PC-9 (cell line): ENCODE measurements at regions not wholly inside any gene's neighbourhood (a gene's known extent, or its start where the extent isn't known, plus 50 kb on each side); places are given as distances from the start of the nearest gene placed in this dataset.

Source experiments
- BruUV-seq: library from RNA; stranded (reverse); fragments of 400-500 nt; replicated peaks from 2 replicates; lab custom pipeline; 2021; lab: Mats Ljungman, UMichigan
- CTCF ChIA-PET: fragments of 300-600 bp; sonication (Branson Sonifier 250); formaldehyde crosslinking; loops from one replicate; lab custom pipeline; 2022; ENCODE audit warnings: antibody characterized with exemption; lab: Charles Lee
- POLR2A ChIA-PET: fragments of 300-600 bp; sonication (Branson Sonifier 250); formaldehyde crosslinking; loops from one replicate; lab custom pipeline; 2022; ENCODE audit warnings: antibody characterized with exemption; ENCODE audit not compliant: unreplicated experiment; lab: Charles Lee
- DNase-seq, 2 experiments: peaks; one replicate each; pipeline versions ENCODE4 v3.0.0 to v3.0.0-alpha.2; 2015 to 2022; ENCODE audit warnings: mixed read lengths in 1 of 2
- H2AFZ ChIP-seq: fragments of 200-600 bp; sonication (generic); 2 replicates; pipeline ENCODE4 v1.8.1; 2017; ENCODE audit warnings: antibody characterized with exemption
- H3F3A ChIP-seq: fragments of 200-600 bp; sonication (generic); 2 replicates; pipeline ENCODE4 v1.8.1; 2017; ENCODE audit warnings: antibody characterized with exemption, mild to moderate bottlenecking, low read depth; ENCODE audit not compliant: insufficient read depth
- H3K27ac ChIP-seq: fragments of 200-600 bp; sonication (generic); 2 replicates; pipeline ENCODE4 v1.6.1; 2016; ENCODE audit warnings: mixed run types
- H3K27me3 ChIP-seq: fragments of 200-600 bp; sonication (generic); 2 replicates; pipeline ENCODE4 v1.6.1; 2016; ENCODE audit warnings: low read depth, mixed run types; ENCODE audit not compliant: insufficient read depth
- H3K36me3 ChIP-seq: fragments of 200-600 bp; sonication (generic); 2 replicates; pipeline ENCODE4 v1.6.1; 2016; ENCODE audit warnings: low read depth, mixed run types
- H3K4me1 ChIP-seq: fragments of 200-600 bp; sonication (generic); replicated peaks from 2 replicates; pipeline ENCODE4 v1.6.1; 2016; ENCODE audit warnings: mixed run types; ENCODE audit not compliant: insufficient read depth
- H3K4me2 ChIP-seq: fragments of 200-600 bp; sonication (generic); 2 replicates; pipeline ENCODE4 v1.6.1; 2017; ENCODE audit warnings: mixed run types
- H3K4me3 ChIP-seq: fragments of 200-600 bp; sonication (generic); 2 replicates; pipeline ENCODE4 v1.6.1; 2016; ENCODE audit warnings: mixed run types
- H3K79me2 ChIP-seq: fragments of 200-600 bp; sonication (generic); 2 replicates; pipeline ENCODE4 v1.6.1; 2017; ENCODE audit warnings: low read depth, mixed run types
- H3K9me2 ChIP-seq: fragments of 200-600 bp; sonication (generic); 2 replicates; pipeline ENCODE4 v1.8.1; 2017; ENCODE audit warnings: mild to moderate bottlenecking; ENCODE audit not compliant: insufficient read depth
- H3K9me3 ChIP-seq: fragments of 200-600 bp; sonication (generic); 2 replicates; pipeline ENCODE4 v1.8.1; 2016; ENCODE audit warnings: low read depth; ENCODE audit not compliant: insufficient read depth
- H4K20me1 ChIP-seq: fragments of 200-600 bp; sonication (generic); 2 replicates; pipeline ENCODE4 v1.8.1; 2017; ENCODE audit not compliant: insufficient read depth
- EZH2 ChIP-seq: fragments of 200-600 bp; sonication (generic); IDR thresholded peaks from 2 replicates; pipeline ENCODE4 v1.8.0; 2017; ENCODE audit warnings: antibody characterized with exemption, low read depth
- intact Hi-C: fragments of 100-400 bp; cut with micrococcal nuclease; formaldehyde crosslinking; loops from one replicate; pipeline ENCODE4 v1.10.0; 2022; ENCODE audit not compliant: unreplicated experiment
- TF ChIP-seq, protein P1 (sequence below): fragments of 200-600 bp; sonication (generic); conservative IDR thresholded peaks from 2 replicates; pipeline ENCODE4 v1.6.1; 2017; ENCODE audit warnings: mixed run types, antibody characterized with exemption, mild to moderate bottlenecking, moderate library complexity

GRCh38 chr9:14516656-14517055, 176.6 kb downstream of the ZDHHC21 start:
- TF ChIP-seq EZH2: no peak
- TF ChIP-seq, protein P1, sequence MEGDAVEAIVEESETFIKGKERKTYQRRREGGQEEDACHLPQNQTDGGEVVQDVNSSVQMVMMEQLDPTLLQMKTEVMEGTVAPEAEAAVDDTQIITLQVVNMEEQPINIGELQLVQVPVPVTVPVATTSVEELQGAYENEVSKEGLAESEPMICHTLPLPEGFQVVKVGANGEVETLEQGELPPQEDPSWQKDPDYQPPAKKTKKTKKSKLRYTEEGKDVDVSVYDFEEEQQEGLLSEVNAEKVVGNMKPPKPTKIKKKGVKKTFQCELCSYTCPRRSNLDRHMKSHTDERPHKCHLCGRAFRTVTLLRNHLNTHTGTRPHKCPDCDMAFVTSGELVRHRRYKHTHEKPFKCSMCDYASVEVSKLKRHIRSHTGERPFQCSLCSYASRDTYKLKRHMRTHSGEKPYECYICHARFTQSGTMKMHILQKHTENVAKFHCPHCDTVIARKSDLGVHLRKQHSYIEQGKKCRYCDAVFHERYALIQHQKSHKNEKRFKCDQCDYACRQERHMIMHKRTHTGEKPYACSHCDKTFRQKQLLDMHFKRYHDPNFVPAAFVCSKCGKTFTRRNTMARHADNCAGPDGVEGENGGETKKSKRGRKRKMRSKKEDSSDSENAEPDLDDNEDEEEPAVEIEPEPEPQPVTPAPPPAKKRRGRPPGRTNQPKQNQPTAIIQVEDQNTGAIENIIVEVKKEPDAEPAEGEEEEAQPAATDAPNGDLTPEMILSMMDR: no peak
- Histone ChIP-seq H2AFZ (no peak overlapping the region), H3K4me2 (no peak overlapping the region), H3F3A (no peaks in the 10 kb centered on the region), H3K9me2 (no peaks in the 10 kb centered on the region), H3K27ac (no peak overlapping the region), H3K27me3 (no peaks in the 10 kb centered on the region), H4K20me1 (no peaks in the 10 kb centered on the region), H3K4me3 (no peak overlapping the region), H3K4me1 (no peaks in the 10 kb centered on the region), H3K79me2 (no peaks in the 10 kb centered on the region), H3K36me3 (no peaks in the 10 kb centered on the region), H3K9me3 (no peaks in the 10 kb centered on the region)
- CTCF ChIA-PET: no interaction called here
- POLR2A ChIA-PET: no interaction called here
- BruUV-seq: no TSS peak
- intact Hi-C loops: no loop called here
- DNase-seq: no peak

- Histone ChIP-seq H3K4me2 (no peak overlapping the region), H2AFZ (no peak overlapping the region), H4K20me1 (no peaks in the 10 kb centered on the region), H3K27ac (no peak overlapping the region), H3K9me2 (no peaks in the 10 kb centered on the region), H3K36me3 (no peaks in the 10 kb centered on the region), H3K9me3 (no peaks in the 10 kb centered on the region), H3F3A (no peaks in the 10 kb centered on the region), H3K27me3 (no peaks in the 10 kb centered on the region), H3K79me2 (no peaks in the 10 kb centered on the region), H3K4me3 (no peak overlapping the region), H3K4me1 (no peaks in the 10 kb centered on the region)
- CTCF ChIA-PET: no interaction called here
- TF ChIP-seq, protein P1: no peak
- TF ChIP-seq EZH2: no peak
- BruUV-seq: no TSS peak
- intact Hi-C loops: no loop called here
- no peak for DNase-seq
- POLR2A ChIA-PET: no interaction called here
Observed at GRCh38 chr9:14515571-14516198, 177.5 kb downstream of the ZDHHC21 start.

DNA sequence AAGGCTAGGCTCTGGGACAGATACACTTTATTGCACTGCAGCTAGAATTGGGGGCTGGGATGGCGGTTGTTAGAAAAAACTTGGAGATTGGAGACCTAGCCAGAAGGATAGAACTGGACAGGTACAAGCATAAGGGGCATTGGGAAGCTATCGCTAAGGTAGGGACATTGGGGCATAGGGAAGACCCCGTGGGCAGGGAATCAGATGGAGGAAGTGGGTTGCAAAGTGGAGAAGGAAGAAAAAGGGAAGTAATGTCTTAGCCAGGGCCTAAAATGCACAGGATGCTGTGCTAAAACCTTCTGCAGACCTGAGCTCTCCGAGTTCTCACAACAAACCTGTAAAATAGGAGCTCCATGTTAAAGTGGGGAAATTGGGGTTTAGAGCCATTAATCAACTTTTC, 178.2 kb downstream of the ZDHHC21 start:
- no peak for DNase-seq
- H3K36me3 ChIP-seq: no peaks in the 10 kb centered on the region
- no peaks in the 10 kb centered on the region for H3K79me2 ChIP-seq
- no peak overlapping the region for H2AFZ ChIP-seq
- no peak overlapping the region for H3K27ac ChIP-seq
- H3K9me2 ChIP-seq: no peaks in the 10 kb centered on the region
- ChIA-PET CTCF (no interaction called here), POLR2A (no interaction called here)
- no peaks in the 10 kb centered on the region for H3K4me1 ChIP-seq
- no peaks in the 10 kb centered on the region for H4K20me1 ChIP-seq
- TF ChIP-seq EZH2: no peak
- TF ChIP-seq, protein P1: no peak
- H3F3A ChIP-seq: no peaks in the 10 kb centered on the region
- no peak overlapping the region for H3K4me2 ChIP-seq
- intact Hi-C loops: no loop called here
- no TSS peak for BruUV-seq
- H3K9me3 ChIP-seq: no peaks in the 10 kb centered on the region
- no peaks in the 10 kb centered on the region for H3K27me3 ChIP-seq
- no peak overlapping the region for H3K4me3 ChIP-seq
